ENCODE measurements at regions not wholly inside any gene's neighbourhood (a gene's known extent, or its start where the extent isn't known, plus 50 kb on each side); places are given as distances from the start of the nearest gene placed in this dataset.

- DNase-seq = no peak
Observed at GRCh38 chr4:22870847-22871449, 178.2 kb downstream of the GBA3 start.

- no peak for DNase-seq
Observed at GRCh38 chr4:22869235-22869634, 176.5 kb downstream of the GBA3 start.
